Right lobe of liver (tissue), 6 donors: ENCODE measurements at regions not wholly inside any gene's neighbourhood (a gene's known extent, or its start where the extent isn't known, plus 50 kb on each side); places are given as distances from the start of the nearest gene placed in this dataset.
A peak's percentile ranks its signal among the peaks of the same experiment; 100 is the strongest.

Experiments used
- ATAC-seq, 4 donors: fragments of 200-7000 bp; cut with Tn5 transposase; one replicate each; pipeline ENCODE4 v1.9.1; 2020; ENCODE audit warnings: mild to moderate bottlenecking in 4 of 4, moderate library complexity in 4 of 4
- DNase-seq, 3 donors: peaks; one replicate each; pipeline ENCODE4 v3.0.0-alpha.2; 2020
- H3K27ac ChIP-seq, 3 donors: fragments of 200-600 bp; one replicate each; pipeline ENCODE4 v1.8.0; 2022
- H3K27me3 ChIP-seq, 2 donors: fragments of 200-600 bp; one replicate each; pipeline ENCODE4 v1.8.0; 2022
- H3K36me3 ChIP-seq, 4 donors: fragments of 200-600 bp; sonication (generic) in 1 of 4; one replicate each; pipeline versions ENCODE4 v1.5.1 to v1.8.0; 2017 to 2022; ENCODE audit warnings: control low read depth in 1 of 4
- H3K4me1 ChIP-seq, 4 donors: fragments of 200-600 bp; sonication (generic) in 1 of 4; one replicate each; pipeline versions ENCODE4 v1.5.1 to v1.8.0; 2017 to 2022; ENCODE audit warnings: control low read depth in 1 of 4
- H3K4me3 ChIP-seq, 3 donors: fragments of 200-600 bp; one replicate each; pipeline ENCODE4 v1.8.0; 2022
- H3K9me3 ChIP-seq, 4 donors: fragments of 200-600 bp; sonication (generic) in 1 of 4; one replicate each; pipeline versions ENCODE4 v1.5.1 to v1.8.0; 2017 to 2022; ENCODE audit warnings: control low read depth in 1 of 4
- POLR2A ChIP-seq: fragments of 450-650 bp; IDR thresholded peaks from one replicate; pipeline ENCODE4 v1.6.1; 2017; ENCODE audit warnings: antibody characterized with exemption, mild to moderate bottlenecking
- WGBS: methylation state at CpG from one replicate; pipeline ENCODE4 v1.1.6; 2018; ENCODE audit warnings: low coverage, low lambda C conversion rate; ENCODE audit not compliant: insufficient coverage; ENCODE audit errors: missing lambda C conversion rate; 5-methylcytosine and 5-hydroxymethylcytosine counted together
- intact Hi-C, 2 donors: fragments of 100-400 bp; cut with DNase I; formaldehyde crosslinking; loops; one replicate each; pipeline versions ENCODE4 v1.11.2 to v1.14.1; 2022
- TF ChIP-seq, protein P1 (sequence below), 4 donors: fragments of 200-600 bp in 3 of 4; fragments of 450-650 bp in 1 of 4; IDR thresholded peaks; one replicate each; pipeline versions ENCODE4 v1.5.1 to v1.8.0; 2016 to 2022; ENCODE audit warnings: antibody characterized with exemption in 4 of 4, mild to moderate bottlenecking in 2 of 4
- donor health status: DM: no; HTN: yes; CAD: no.
- donor health status: DM: no; HTN: no; CAD: no.
- donor health status: DM: no; HTN: no; CAD: no.
- donor health status: DM: no; HTN: yes; CAD: no.
- donor health status: DM: no; HTN: yes; CAD: no.

GRCh38 chr19:30103981-30104380 lies 161.9 kb downstream of the URI1 start:
- WGBS, result 65% methylated on average over 5 of the region's 7 CpGs
- no peak for DNase-seq
- intact Hi-C loops, result no loop called here

GRCh38 chr19:30105316-30105715 lies 163.3 kb downstream of the URI1 start:
- H3K4me1 ChIP-seq, result no peaks in the 10 kb centered on the region
- H3K27ac ChIP-seq, result no peak overlapping the region
- WGBS, result no CpG with 5 or more reads among the region's 8 CpGs
- intact Hi-C loops, result no loop called here
- peak in 1 of 4 donors; percentile 10 for ATAC-seq
- no peaks in the 10 kb centered on the region for H3K27me3 ChIP-seq
- H3K36me3 ChIP-seq, result no peaks in the 10 kb centered on the region
- no peaks in the 10 kb centered on the region for H3K9me3 ChIP-seq
- no peak for DNase-seq
- TF ChIP-seq POLR2A, result no peak
- TF ChIP-seq, protein P1, sequence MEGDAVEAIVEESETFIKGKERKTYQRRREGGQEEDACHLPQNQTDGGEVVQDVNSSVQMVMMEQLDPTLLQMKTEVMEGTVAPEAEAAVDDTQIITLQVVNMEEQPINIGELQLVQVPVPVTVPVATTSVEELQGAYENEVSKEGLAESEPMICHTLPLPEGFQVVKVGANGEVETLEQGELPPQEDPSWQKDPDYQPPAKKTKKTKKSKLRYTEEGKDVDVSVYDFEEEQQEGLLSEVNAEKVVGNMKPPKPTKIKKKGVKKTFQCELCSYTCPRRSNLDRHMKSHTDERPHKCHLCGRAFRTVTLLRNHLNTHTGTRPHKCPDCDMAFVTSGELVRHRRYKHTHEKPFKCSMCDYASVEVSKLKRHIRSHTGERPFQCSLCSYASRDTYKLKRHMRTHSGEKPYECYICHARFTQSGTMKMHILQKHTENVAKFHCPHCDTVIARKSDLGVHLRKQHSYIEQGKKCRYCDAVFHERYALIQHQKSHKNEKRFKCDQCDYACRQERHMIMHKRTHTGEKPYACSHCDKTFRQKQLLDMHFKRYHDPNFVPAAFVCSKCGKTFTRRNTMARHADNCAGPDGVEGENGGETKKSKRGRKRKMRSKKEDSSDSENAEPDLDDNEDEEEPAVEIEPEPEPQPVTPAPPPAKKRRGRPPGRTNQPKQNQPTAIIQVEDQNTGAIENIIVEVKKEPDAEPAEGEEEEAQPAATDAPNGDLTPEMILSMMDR (IDR thresholded peaks at IDR 0.05), result no peak
- no peak overlapping the region for H3K4me3 ChIP-seq

More at GRCh38 chr19:30103981-30104380, 161.9 kb downstream of the URI1 start:
- no peaks in the 10 kb centered on the region for H3K27me3 ChIP-seq
- H3K27ac ChIP-seq, result no peak overlapping the region
- H3K4me3 ChIP-seq, result no peak overlapping the region
- no peak for ATAC-seq
- H3K36me3 ChIP-seq, result no peaks in the 10 kb centered on the region
- H3K9me3 ChIP-seq, result no peaks in the 10 kb centered on the region
- no peaks in the 10 kb centered on the region for H3K4me1 ChIP-seq
- TF ChIP-seq, protein P1 (IDR thresholded peaks at IDR 0.05), result no peak
- no peak for TF ChIP-seq POLR2A

DNA sequence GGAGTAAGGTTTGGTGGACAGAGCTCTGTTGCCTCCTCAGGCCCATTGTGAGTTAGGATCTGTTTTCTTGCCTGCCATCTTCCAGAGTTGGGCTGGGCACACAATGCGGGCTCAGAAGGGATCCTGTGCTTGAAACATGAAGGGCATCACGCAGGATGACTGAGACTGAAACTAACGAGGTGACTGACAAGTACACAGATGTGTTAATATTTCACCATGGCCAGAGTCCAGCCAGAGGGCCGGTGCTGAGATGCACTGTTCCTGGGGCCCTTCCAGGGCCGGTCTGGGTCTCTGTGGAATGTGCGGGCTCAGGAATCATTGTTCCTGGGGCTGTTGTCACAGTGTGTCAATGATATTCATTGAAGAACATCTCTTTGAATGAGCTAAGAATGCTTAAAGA lies 163.7 kb downstream of the URI1 start:
- 29% methylated on average over 5 of the region's 6 CpGs for WGBS
- no peak for TF ChIP-seq POLR2A
- ATAC-seq, result no peak
- no peaks in the 10 kb centered on the region for H3K27me3 ChIP-seq
- no peaks in the 10 kb centered on the region for H3K4me1 ChIP-seq
- intact Hi-C loops, result no loop called here
- no peaks in the 10 kb centered on the region for H3K36me3 ChIP-seq
- DNase-seq, result no peak
- no peaks in the 10 kb centered on the region for H3K9me3 ChIP-seq
- H3K27ac ChIP-seq, result no peak overlapping the region
- no peak overlapping the region for H3K4me3 ChIP-seq

DNA sequence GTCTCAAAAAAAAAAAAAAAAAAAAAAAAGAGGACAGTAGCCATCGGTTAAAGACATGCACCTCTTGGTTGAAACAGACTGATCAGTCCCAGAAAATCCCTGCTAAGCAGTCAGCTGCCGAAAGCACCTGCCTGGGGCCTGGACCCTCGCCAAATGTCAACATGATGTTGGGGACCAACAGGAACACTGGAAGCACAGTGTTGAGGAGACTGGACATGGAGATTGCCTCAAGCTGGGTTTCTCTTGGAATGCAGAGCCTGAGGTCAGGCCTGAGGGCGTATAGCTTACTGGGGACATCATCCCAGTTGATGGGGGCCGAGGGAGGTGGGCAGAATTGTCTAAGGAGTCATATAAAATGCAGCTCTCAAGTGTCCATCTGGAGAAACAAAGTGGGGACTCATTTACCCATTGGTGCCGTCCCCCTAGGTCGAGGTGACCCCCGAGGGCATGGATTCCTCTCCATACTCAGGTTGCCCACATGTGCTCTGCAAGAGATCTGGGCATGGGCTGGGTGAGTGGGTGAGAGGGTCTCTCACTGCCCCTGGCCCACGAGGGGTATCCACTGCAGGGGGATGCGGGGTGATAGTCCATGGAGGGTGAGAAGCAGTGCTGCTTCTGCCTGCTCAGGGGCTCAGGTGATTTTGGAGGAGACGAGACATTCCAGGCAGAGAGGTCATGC lies 164.5 kb downstream of the URI1 start:
- Histone ChIP-seq H3K4me3 (no peak overlapping the region), H3K9me3 (no peaks in the 10 kb centered on the region), H3K27me3 (no peaks in the 10 kb centered on the region), H3K4me1 (no peaks in the 10 kb centered on the region), H3K27ac (no peak overlapping the region), H3K36me3 (no peaks in the 10 kb centered on the region)
- TF ChIP-seq POLR2A, result no peak
- TF ChIP-seq, protein P1 (IDR thresholded peaks at IDR 0.05), result no peak
- 68% methylated on average over 5 of the region's 11 CpGs for WGBS
- intact Hi-C loops, result no loop called here
- ATAC-seq, result no peak
- no peak for DNase-seq

GRCh38 chr19:30107251-30107650 lies 165.2 kb downstream of the URI1 start:
- TF ChIP-seq, protein P1 (IDR thresholded peaks at IDR 0.05), result no peak
- no peak for TF ChIP-seq POLR2A
- no peak for ATAC-seq
- DNase-seq, result no peak
- Histone ChIP-seq H3K4me1 (no peaks in the 10 kb centered on the region), H3K27ac (no peak overlapping the region), H3K4me3 (no peak overlapping the region), H3K36me3 (no peaks in the 10 kb centered on the region), H3K27me3 (no peaks in the 10 kb centered on the region), H3K9me3 (no peaks in the 10 kb centered on the region)
- intact Hi-C loops, result no loop called here
- WGBS, result 55% methylated on average over 10 of the region's 12 CpGs
